Central memory CD8-positive, alpha-beta T cell (primary cell): ENCODE measurements at regions not wholly inside any gene's neighbourhood (a gene's known extent, or its start where the extent isn't known, plus 50 kb on each side); places are given as distances from the start of the nearest gene placed in this dataset.

Source experiments
- ATAC-seq: fragments of 150-1000 bp; cut with Tn5 transposase; replicated peaks from 2 replicates; pipeline ENCODE4 v1.10.0; 2022; ENCODE audit warnings: mild to moderate bottlenecking, moderate FRiP score, moderate number of reproducible peaks; ENCODE audit not compliant: poor library complexity, severe bottlenecking; ENCODE audit errors: extremely low read depth
- DNase-seq, 2 donors: peaks; one replicate each; pipeline ENCODE4 v3.0.0; 2021; ENCODE audit warnings: low spot score in 2 of 2
- H3K27ac Mint-ChIP-seq: one replicate; pipeline ENCODE4 v1.8.0; 2022; ENCODE audit warnings: low read depth, mild to moderate bottlenecking, moderate library complexity, mixed read lengths
- H3K27me3 Mint-ChIP-seq: one replicate; pipeline ENCODE4 v1.8.0; 2022; ENCODE audit warnings: mixed read lengths
- H3K36me3 Mint-ChIP-seq: one replicate; pipeline ENCODE4 v1.8.0; 2022; ENCODE audit warnings: mild to moderate bottlenecking, moderate library complexity, mixed read lengths; ENCODE audit not compliant: insufficient read depth
- H3K4me1 Mint-ChIP-seq: one replicate; pipeline ENCODE4 v1.8.0; 2022; ENCODE audit warnings: mixed read lengths
- H3K4me3 Mint-ChIP-seq: one replicate; pipeline ENCODE4 v1.8.0; 2022; ENCODE audit warnings: mild to moderate bottlenecking, moderate library complexity, mixed read lengths
- H3K9me3 Mint-ChIP-seq: one replicate; pipeline ENCODE4 v1.8.0; 2022; ENCODE audit warnings: mixed read lengths

DNA sequence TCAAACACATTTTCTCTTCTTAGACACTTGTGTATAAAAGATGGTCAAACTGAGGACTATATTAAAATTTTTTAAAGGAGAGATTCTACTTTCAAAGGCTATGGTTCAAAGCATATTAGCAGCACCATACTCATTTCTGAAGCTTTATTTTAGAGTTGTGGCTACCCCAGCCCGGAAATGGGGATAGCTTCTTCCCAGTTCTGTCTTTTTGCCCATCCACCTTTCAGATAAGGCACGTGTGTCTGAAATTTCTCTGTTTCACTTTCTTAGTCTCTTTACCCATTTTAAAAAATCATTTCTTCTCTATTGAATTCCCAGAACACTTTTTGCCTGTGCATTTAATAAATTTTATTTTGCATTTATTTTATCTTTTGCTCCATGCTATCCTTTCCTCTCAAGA is 431.5 kb downstream of the RNF144A start:
- Mint-ChIP-seq H3K4me1 (no peaks in the 10 kb centered on the region), H3K4me3 (no peak overlapping the region), H3K27ac (no peak overlapping the region), H3K9me3 (no peaks in the 10 kb centered on the region), H3K27me3 (peaks cover 13% of the 10 kb centered on the region), H3K36me3 (no peaks in the 10 kb centered on the region)
- DNase-seq = no peak
- ATAC-seq = no peak

DNA sequence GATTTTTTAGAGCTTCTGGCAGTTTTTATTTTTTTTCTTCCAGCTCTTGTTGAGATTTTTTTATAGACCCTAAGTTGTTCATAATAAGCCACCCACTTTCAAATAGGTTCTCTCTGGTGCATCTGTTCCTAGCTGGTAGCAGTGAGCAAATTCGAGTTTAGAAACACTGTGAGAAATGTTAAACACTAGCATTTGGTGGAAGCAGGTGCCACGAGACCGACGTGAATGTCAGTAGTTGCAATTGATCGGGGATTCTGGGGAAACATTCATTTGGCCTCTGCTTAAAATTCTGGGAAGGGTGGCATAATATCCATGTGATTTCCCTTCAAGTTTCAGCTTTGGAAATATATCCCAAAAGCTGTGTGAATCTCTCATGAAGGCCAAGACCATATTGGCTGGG is 435.0 kb downstream of the RNF144A start:
- no peaks in the 10 kb centered on the region for H3K36me3 Mint-ChIP-seq

DNA sequence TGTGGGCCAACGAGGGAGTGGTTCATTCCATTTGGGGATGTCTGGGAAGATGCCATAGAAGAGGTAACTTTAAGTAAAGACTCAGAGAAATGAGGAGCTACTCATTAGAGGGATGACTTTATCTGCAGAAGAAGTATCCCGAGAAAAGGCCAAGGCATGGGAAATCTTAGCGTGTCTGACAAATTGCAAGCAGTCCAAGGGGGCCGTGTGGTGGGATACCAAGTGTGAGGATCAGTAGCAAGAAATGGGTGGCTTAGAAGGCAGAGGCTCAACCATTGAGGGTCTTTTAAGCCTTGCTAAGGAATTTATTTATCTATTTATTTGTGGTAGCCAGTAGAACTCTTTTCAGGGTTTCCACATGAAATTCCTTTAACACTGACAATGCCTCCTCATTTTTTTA is 436.4 kb downstream of the RNF144A start:
- no peaks in the 10 kb centered on the region for H3K36me3 Mint-ChIP-seq
- no peaks in the 10 kb centered on the region for H3K4me1 Mint-ChIP-seq
- H3K27ac Mint-ChIP-seq = no peak overlapping the region
- no peaks in the 10 kb centered on the region for H3K9me3 Mint-ChIP-seq
- H3K4me3 Mint-ChIP-seq = no peak overlapping the region
- ATAC-seq (no peak), DNase-seq (no peak)
- peaks cover 13% of the 10 kb centered on the region for H3K27me3 Mint-ChIP-seq

More for the DNA sequence above, 435.0 kb downstream of the RNF144A start:
- H3K4me1 Mint-ChIP-seq = no peaks in the 10 kb centered on the region
- H3K9me3 Mint-ChIP-seq = no peaks in the 10 kb centered on the region
- H3K4me3 Mint-ChIP-seq = no peak overlapping the region
- H3K27ac Mint-ChIP-seq = no peak overlapping the region
- peaks cover 13% of the 10 kb centered on the region for H3K27me3 Mint-ChIP-seq
- ATAC-seq (no peak), DNase-seq (no peak)

DNA sequence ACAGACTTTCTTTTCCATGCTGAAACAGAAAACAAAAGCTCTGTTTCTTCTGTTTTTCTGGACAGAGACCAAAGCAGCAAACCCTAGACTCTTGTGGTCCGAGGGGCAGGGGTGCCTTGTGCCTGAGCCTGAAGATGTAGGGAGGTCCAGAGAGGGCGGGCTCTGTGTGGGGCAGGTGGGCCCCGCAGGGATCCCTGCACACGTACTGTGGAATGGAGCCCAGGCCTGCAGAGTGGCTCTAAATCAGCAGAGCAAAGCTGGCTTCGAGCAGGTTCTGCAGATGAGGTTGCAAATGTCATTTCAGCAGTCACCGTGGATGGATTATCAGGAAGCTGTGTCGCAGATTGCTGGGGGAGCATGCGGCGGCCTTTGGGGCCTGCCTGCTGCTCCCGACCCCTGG is 438.6 kb downstream of the RNF144A start:
- Mint-ChIP-seq H3K9me3 (no peaks in the 10 kb centered on the region), H3K27me3 (no peaks in the 10 kb centered on the region), H3K4me3 (no peak overlapping the region), H3K36me3 (no peaks in the 10 kb centered on the region), H3K27ac (no peak overlapping the region), H3K4me1 (no peaks in the 10 kb centered on the region)
- ATAC-seq (no peak), DNase-seq (no peak)

DNA sequence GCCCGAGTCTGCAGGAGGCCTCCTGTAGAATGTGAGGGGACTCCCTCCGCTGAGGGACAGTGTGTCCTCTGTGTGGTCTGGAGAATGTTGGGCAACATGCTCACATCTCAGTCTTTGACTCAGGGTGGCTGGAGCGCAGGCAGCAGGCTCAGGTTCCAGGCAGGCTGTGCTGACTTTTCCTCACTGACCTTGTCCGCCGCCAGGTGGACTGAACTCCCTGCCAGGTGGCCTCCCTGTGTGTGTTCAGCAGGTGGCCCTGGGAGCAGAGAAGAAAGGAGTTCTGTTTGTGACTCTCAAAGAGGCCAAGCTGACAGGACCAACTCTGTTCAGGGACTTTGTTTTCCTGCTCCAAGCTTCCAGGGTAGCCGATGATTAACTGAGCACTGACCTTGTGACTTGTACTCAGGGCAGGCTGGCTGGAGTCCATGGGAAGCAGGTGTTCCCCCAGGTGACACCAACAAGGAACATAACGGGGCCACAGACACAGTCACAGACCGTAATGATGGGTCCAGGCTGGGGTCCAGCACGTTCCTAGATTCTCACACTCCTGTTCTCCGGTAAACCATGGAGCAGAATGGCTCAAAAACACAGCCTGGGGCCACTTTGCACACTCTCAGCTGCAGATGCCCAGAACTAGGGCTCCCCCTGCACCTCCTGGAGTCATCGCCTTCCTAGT is 439.8 kb downstream of the RNF144A start:
- no peak overlapping the region for H3K4me3 Mint-ChIP-seq
- H3K9me3 Mint-ChIP-seq = no peaks in the 10 kb centered on the region
- DNase-seq = no peak
- no peaks in the 10 kb centered on the region for H3K4me1 Mint-ChIP-seq
- no peaks in the 10 kb centered on the region for H3K36me3 Mint-ChIP-seq
- H3K27me3 Mint-ChIP-seq = no peaks in the 10 kb centered on the region
- no peak for ATAC-seq
- no peak overlapping the region for H3K27ac Mint-ChIP-seq

DNA sequence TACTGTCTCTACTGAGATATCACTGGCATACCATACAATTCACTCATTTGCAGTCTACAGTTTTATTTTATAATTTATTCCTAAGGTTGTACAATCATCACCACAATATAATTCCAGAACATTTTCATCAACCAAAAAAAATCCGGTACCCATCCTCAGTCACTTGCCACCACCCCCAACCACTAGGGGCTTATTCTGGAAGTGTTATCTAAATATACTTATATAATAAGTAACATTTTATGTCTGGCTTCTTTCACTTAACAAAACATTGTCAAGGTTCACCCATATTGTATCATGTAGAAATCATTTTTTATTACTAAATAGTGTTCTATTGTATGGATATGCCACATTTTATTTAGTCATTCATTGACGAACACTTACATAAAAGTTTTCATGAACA is 440.8 kb downstream of the RNF144A start:
- no peaks in the 10 kb centered on the region for H3K36me3 Mint-ChIP-seq
- ATAC-seq (no peak), DNase-seq (no peak)
- no peak overlapping the region for H3K4me3 Mint-ChIP-seq
- H3K4me1 Mint-ChIP-seq = no peaks in the 10 kb centered on the region
- no peak overlapping the region for H3K27ac Mint-ChIP-seq
- no peaks in the 10 kb centered on the region for H3K27me3 Mint-ChIP-seq
- H3K9me3 Mint-ChIP-seq = no peaks in the 10 kb centered on the region

DNA sequence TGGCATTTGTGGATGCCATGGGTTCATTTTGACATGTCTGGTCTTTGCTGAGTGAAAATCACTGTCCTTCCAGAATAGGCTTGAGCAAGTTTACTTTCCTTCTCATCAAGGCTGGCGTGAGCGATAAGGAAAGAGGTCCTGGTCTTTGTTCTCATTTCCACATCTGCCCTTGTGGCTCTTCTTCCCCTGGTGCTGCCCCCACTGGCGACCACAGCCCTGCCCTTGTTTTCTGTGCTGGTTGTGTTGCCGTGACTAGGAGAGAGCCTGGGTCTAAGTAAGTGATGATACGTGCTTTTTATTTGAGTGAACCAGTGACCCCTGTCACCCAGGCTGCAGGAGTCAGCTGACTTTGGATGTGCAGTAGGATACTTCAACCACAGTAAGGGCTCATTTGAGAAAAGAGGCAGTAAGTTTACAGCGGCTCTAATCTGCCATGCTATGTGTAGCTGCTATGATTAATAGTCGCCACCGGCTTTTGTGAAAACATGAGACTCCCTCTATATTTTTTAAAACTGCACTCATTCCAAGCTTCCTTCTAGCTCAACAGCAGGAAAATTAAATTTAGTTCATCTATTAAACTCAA is 441.7 kb downstream of the RNF144A start:
- H3K9me3 Mint-ChIP-seq = no peaks in the 10 kb centered on the region
- no peak overlapping the region for H3K4me3 Mint-ChIP-seq
- no peak overlapping the region for H3K27ac Mint-ChIP-seq
- DNase-seq (no peak), ATAC-seq (no peak)
- no peaks in the 10 kb centered on the region for H3K27me3 Mint-ChIP-seq
- no peaks in the 10 kb centered on the region for H3K36me3 Mint-ChIP-seq
- no peaks in the 10 kb centered on the region for H3K4me1 Mint-ChIP-seq

DNA sequence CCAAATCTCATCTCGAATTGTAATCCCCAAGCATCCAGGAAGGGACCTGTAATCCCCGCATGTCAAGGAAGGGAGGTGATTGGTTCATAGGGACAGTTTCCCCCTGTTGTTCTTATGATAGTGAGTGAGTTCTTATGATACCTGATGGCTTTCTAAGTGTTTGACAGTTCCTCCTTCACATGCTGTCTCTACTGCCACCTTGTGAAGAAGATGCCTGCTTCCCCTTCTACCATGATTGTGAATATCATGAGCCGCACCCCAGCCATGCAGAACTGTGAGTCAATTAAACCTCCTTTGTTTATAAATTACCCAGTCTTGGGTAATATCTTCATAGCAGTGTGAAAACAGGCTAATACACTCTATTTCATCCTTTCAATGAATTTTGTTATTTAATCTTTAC is 446.7 kb downstream of the RNF144A start:
- Mint-ChIP-seq H3K9me3 (no peaks in the 10 kb centered on the region), H3K36me3 (no peaks in the 10 kb centered on the region), H3K27me3 (peaks cover 5% of the 10 kb centered on the region), H3K4me1 (no peaks in the 10 kb centered on the region), H3K27ac (no peak overlapping the region), H3K4me3 (no peak overlapping the region)
- DNase-seq (no peak), ATAC-seq (no peak)

DNA sequence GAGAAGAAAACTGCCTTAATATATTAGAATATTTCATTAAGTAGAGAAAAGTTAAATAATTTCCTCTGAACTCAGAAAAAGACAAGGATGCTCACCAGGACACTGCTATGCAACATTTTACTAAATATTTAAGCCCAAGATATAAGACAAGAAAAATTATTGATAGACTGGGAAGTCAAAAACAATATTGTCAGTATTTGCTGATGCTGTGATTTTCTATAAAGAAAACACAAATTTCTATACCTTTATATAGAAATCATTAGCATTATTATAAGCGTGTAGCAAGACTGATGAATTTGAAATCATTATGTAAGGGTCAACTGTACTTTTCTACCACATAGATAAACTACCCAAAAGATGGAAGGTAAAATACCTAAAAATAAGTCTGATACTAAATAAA is 451.0 kb downstream of the RNF144A start:
- no peak for ATAC-seq
- H3K4me1 Mint-ChIP-seq = no peaks in the 10 kb centered on the region
- no peak overlapping the region for H3K27ac Mint-ChIP-seq
- DNase-seq = no peak
- H3K27me3 Mint-ChIP-seq = peaks cover 32% of the 10 kb centered on the region
- no peak overlapping the region for H3K4me3 Mint-ChIP-seq
- no peaks in the 10 kb centered on the region for H3K9me3 Mint-ChIP-seq
- no peaks in the 10 kb centered on the region for H3K36me3 Mint-ChIP-seq

DNA sequence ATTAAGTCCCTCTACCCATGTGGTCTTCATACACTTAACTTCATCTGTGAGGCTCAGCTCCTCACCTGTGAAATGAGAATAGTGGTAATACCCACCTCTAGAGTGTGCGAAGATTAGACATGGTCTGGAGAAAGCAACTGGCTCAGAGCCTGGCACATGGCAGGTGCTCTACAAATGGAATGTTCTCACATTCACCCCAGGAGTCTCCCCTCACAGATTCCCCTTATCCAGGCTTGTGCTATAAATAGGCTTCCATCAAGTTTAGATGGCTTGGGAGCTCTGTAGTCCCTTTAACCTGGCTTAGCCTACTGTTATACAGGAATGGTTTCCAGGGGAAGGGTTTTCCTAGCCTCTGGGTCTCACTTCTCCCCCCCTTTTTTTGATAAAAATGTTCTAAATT is 455.9 kb downstream of the RNF144A start:
- H3K27me3 Mint-ChIP-seq = peaks cover 57% of the 10 kb centered on the region
- DNase-seq (no peak), ATAC-seq (no peak)
- no peaks in the 10 kb centered on the region for H3K36me3 Mint-ChIP-seq
- no peak overlapping the region for H3K27ac Mint-ChIP-seq
- no peaks in the 10 kb centered on the region for H3K9me3 Mint-ChIP-seq
- H3K4me1 Mint-ChIP-seq = no peaks in the 10 kb centered on the region
- no peak overlapping the region for H3K4me3 Mint-ChIP-seq

DNA sequence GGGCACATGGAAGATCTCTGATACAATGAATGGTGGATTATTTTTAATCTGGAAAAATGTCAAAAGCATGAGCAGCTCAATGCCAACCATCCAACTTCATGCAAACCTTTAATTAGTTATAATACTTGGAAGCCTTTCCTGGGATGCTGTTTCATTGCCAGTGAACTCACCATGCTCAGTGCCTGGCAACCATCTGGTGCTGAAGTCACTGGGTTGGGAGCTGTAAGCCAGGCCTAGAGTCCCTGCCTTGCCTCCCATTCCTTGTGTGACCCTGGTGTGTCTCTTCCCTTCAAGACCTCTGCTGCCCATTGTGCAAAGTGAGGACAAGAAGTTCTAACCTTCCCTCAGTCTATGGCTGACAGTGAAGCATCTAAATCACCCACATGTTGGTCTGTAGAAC is 458.7 kb downstream of the RNF144A start:
- DNase-seq (no peak), ATAC-seq (no peak)
- no peaks in the 10 kb centered on the region for H3K4me1 Mint-ChIP-seq
- H3K27ac Mint-ChIP-seq = no peak overlapping the region
- H3K27me3 Mint-ChIP-seq = peaks cover 50% of the 10 kb centered on the region
- H3K4me3 Mint-ChIP-seq = no peak overlapping the region
- H3K9me3 Mint-ChIP-seq = no peaks in the 10 kb centered on the region
- no peaks in the 10 kb centered on the region for H3K36me3 Mint-ChIP-seq

DNA sequence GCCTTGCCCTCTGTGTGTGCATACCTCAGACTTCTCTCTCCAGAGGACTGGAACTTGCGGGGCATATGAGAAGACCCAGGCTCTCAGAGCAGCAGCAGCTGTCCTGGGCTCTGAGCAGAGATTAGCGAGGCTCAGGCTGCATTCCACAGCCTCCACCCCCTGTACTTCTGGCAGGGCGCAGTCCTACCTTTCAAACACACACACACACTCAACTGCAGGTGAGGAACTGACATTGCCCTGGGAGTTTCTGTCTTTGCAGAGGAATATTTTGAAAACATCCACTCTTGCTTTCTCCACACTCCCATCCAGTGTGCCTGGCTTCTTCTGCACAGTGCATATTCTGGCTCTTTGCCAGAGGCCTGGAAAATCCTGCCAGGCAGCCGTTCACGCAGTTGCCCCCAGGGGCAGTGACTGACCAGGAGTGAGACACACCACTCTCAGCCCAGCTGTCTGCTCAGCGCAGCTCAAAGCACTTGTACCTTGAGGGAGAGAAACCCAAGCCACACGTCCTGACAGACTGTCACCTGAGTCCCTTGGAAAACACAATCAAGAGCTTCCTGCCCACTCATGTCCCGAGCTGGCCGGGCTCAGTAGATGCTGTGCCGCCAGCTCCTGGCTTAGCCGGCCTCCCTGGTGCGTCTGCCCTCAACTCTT is 460.8 kb downstream of the RNF144A start:
- Mint-ChIP-seq H3K4me3 (no peak overlapping the region), H3K27ac (no peak overlapping the region), H3K36me3 (no peaks in the 10 kb centered on the region), H3K9me3 (no peaks in the 10 kb centered on the region), H3K4me1 (no peaks in the 10 kb centered on the region), H3K27me3 (peaks cover 63% of the 10 kb centered on the region)
- DNase-seq (no peak), ATAC-seq (no peak)

DNA sequence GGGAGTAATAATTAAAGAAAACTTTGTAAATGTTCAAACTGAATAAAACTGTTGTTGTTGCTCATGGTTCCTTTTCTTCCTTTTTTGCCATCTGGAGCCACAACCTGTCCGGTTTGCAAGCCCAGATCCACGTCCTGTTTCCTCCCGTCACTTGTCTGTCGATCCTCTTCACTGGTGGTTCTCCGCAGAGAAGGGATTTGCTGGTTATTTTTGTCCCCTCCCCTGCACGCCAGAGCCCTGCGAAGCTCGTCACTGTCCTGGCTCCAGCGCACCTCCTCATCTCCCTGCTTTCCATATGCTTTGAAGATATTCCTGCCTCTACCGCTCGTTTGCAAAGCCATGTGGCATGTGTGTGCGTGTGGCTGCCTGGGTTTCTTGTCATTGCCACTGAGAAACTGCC is 461.4 kb downstream of the RNF144A start:
- peaks cover 69% of the 10 kb centered on the region for H3K27me3 Mint-ChIP-seq
- no peak for DNase-seq
- H3K4me1 Mint-ChIP-seq = no peaks in the 10 kb centered on the region
- ATAC-seq = no peak
- H3K9me3 Mint-ChIP-seq = no peaks in the 10 kb centered on the region
- H3K27ac Mint-ChIP-seq = no peak overlapping the region
- no peak overlapping the region for H3K4me3 Mint-ChIP-seq
- H3K36me3 Mint-ChIP-seq = no peaks in the 10 kb centered on the region
